ENCODE measurements at regions not wholly inside any gene's neighbourhood (a gene's known extent, or its start where the extent isn't known, plus 50 kb on each side); places are given as distances from the start of the nearest gene placed in this dataset.

DNA sequence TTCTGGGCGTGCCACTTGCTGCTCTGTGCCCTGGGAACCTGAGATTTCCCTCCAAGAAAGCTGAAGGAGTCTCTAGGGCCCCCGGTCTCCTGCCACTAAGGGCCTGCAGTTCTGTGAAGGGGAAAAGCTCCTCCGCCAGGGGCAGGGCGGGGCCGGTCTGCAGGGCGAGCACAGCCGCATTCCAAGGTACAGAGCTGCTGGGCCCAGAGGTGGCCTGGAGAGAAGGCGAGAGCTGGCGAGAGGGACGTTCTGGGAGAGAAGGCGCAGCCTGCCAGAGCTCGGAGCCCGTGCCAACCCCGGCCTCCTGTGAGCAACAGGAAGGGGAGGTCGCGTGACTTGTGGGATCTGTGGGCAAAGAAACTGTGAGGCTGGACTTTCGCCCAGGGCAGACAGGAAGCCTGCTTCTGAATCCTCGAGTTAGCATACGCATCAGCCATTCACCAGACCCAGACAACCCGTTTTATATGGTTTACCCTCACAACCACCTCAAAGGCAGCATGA, 500.4 kb downstream of the SHQ1 start (continued):
- TF ChIP-seq, protein P1, sequence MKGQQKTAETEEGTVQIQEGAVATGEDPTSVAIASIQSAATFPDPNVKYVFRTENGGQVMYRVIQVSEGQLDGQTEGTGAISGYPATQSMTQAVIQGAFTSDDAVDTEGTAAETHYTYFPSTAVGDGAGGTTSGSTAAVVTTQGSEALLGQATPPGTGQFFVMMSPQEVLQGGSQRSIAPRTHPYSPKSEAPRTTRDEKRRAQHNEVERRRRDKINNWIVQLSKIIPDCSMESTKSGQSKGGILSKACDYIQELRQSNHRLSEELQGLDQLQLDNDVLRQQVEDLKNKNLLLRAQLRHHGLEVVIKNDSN (IDR thresholded peaks at IDR 0.05; ENCODE audit: borderline replicate concordance, low read depth), result peak; percentile 62
- TF ChIP-seq, protein P2, sequence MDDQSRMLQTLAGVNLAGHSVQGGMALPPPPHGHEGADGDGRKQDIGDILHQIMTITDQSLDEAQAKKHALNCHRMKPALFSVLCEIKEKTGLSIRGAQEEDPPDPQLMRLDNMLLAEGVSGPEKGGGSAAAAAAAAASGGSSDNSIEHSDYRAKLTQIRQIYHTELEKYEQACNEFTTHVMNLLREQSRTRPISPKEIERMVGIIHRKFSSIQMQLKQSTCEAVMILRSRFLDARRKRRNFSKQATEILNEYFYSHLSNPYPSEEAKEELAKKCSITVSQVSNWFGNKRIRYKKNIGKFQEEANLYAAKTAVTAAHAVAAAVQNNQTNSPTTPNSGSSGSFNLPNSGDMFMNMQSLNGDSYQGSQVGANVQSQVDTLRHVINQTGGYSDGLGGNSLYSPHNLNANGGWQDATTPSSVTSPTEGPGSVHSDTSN (IDR thresholded peaks at IDR 0.05), result peak; percentile 57; the same call in 1 of the 2 replicates
- TF ChIP-seq EP300 (IDR thresholded peaks at IDR 0.05; ENCODE audit: borderline replicate concordance in 1 of 2, low read depth in 1 of 2, low read length in 1 of 2) (peak in 1 of 2 experiments; percentile 57; a peak in 1 of 4 replicates), NFIC (IDR thresholded peaks at IDR 0.05; ENCODE audit: borderline replicate concordance) (peak; percentile 85), TCF12 (IDR thresholded peaks at IDR 0.05) (peak; percentile 82), TEAD4 (IDR thresholded peaks at IDR 0.05; ENCODE audit: borderline replicate concordance, insufficient read depth) (0 out of 2 replicates have a peak, but pooled peaks have one; percentile 16), EZH2phosphoT487 (IDR thresholded peaks at IDR 0.05; ENCODE audit: borderline replicate concordance, low read depth) (no peak), RFX5 (IDR thresholded peaks at IDR 0.05; ENCODE audit: low read length) (no peak)

DNA sequence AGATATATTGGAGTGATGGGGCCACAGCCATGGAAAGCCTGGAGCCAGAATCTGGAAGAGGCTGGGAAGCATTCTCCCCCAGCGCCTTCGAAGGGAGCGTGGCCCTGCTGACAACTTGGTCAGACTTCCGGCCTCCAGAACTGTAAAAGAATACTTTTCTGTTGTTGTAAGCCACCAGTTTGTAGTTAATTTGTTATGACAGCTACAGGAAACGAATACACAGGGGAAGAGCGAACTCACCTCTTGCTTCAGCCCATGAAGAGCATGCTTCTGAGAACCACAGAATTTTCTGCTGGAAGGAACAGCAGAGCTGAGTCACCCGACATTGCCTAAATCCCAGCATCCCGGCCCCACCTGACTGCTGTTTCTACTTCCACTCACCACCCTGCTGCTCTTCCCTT, 501.7 kb downstream of the SHQ1 start:
- Histone ChIP-seq H3K9ac (no peak overlapping the region), H3K79me2 (ENCODE audit: insufficient read depth) (no peaks in the 10 kb centered on the region), H2AFZ (ENCODE audit: low read depth) (no peak overlapping the region), H3K4me1 (ENCODE audit: control insufficient read depth in 1 of 2, insufficient read depth in 2 of 2, low read depth in 1 of 2, low read length in 1 of 2) (peaks cover 2 to 17% of the 10 kb centered on the region in 2 experiments; a peak in 3 of 4 replicates), H3K9me2 (no peaks in the 10 kb centered on the region), H3F3A (replicated peaks; ENCODE audit: insufficient read depth) (peaks cover 28% of the 10 kb centered on the region), H3K4me2 (peak overlapping the region; percentile 58; the same call in 1 of the 2 replicates), H3K36me3 (replicated peaks in 1 of 2; ENCODE audit: control insufficient read depth in 1 of 2, insufficient read depth in 2 of 2, low read length in 1 of 2) (no peaks in the 10 kb centered on the region), H4K20me1 (ENCODE audit: insufficient read depth) (peaks cover 18% of the 10 kb centered on the region; the same call in 1 of the 2 replicates), H3K27ac (ENCODE audit: low read depth in 2 of 2, low read length in 1 of 2) (peak overlapping the region; percentile 43 to 68; a peak in 3 of 4 replicates), H3K9me3 (no peaks in the 10 kb centered on the region), H3K27me3 (ENCODE audit: insufficient read depth) (peaks cover 4% of the 10 kb centered on the region; the same call in 1 of the 2 replicates), H3K4me3 (ENCODE audit: low read depth in 2 of 2, low read length in 1 of 2) (no peak overlapping the region)
- ChIA-PET CTCF (no interaction called here), POLR2A (no interaction called here)
- DNase-seq, result no peak
- 21% methylated on average over 8 of the region's 8 CpGs for WGBS (ENCODE audit: low lambda C conversion rate)
- TF ChIP-seq GABPA (IDR thresholded peaks at IDR 0.05; ENCODE audit: low read depth), result peak; percentile 55
- TF ChIP-seq TEAD4 (IDR thresholded peaks at IDR 0.05; ENCODE audit: borderline replicate concordance, insufficient read depth), result peak; percentile 74; the same call in 1 of the 2 replicates
- TF ChIP-seq CHD2 (IDR thresholded peaks at IDR 0.05; ENCODE audit: low read length, partially characterized antibody), result no peak
- peak; percentile 41; the same call in 1 of the 2 replicates for TF ChIP-seq POLR2AphosphoS5 (IDR thresholded peaks at IDR 0.05; ENCODE audit: low read depth, low read length)
- TF ChIP-seq SMC3 (IDR thresholded peaks at IDR 0.05; ENCODE audit: low read depth, low read length), result no peak
- TF ChIP-seq, protein P3, sequence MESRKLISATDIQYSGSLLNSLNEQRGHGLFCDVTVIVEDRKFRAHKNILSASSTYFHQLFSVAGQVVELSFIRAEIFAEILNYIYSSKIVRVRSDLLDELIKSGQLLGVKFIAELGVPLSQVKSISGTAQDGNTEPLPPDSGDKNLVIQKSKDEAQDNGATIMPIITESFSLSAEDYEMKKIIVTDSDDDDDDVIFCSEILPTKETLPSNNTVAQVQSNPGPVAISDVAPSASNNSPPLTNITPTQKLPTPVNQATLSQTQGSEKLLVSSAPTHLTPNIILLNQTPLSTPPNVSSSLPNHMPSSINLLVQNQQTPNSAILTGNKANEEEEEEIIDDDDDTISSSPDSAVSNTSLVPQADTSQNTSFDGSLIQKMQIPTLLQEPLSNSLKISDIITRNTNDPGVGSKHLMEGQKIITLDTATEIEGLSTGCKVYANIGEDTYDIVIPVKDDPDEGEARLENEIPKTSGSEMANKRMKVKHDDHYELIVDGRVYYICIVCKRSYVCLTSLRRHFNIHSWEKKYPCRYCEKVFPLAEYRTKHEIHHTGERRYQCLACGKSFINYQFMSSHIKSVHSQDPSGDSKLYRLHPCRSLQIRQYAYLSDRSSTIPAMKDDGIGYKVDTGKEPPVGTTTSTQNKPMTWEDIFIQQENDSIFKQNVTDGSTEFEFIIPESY (IDR thresholded peaks at IDR 0.05; ENCODE audit: borderline replicate concordance, low read depth), result peak; percentile 32; the same call in 1 of the 2 replicates
- TF ChIP-seq, protein P4, sequence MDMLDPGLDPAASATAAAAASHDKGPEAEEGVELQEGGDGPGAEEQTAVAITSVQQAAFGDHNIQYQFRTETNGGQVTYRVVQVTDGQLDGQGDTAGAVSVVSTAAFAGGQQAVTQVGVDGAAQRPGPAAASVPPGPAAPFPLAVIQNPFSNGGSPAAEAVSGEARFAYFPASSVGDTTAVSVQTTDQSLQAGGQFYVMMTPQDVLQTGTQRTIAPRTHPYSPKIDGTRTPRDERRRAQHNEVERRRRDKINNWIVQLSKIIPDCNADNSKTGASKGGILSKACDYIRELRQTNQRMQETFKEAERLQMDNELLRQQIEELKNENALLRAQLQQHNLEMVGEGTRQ (IDR thresholded peaks at IDR 0.05; ENCODE audit: borderline replicate concordance, low read depth, low read length), result no peak
- TF ChIP-seq RAD21 (IDR thresholded peaks at IDR 0.05; ENCODE audit: low read length), result no peak
- TF ChIP-seq NFIC (IDR thresholded peaks at IDR 0.05; ENCODE audit: borderline replicate concordance), result peak; percentile 90
- TF ChIP-seq SIN3A (IDR thresholded peaks at IDR 0.05; ENCODE audit: borderline replicate concordance, low read depth, low read length), result no peak
- TF ChIP-seq GATA2 (CRISPR knock-in tag; IDR thresholded peaks at IDR 0.05), result no peak
- peak; percentile 91 for TF ChIP-seq JUND (IDR thresholded peaks at IDR 0.05)
- no peak for TF ChIP-seq NRF1 (IDR thresholded peaks at IDR 0.05; ENCODE audit: low read depth, low read length)
- TF ChIP-seq, protein P2 (IDR thresholded peaks at IDR 0.05), result peak; percentile 98
- TF ChIP-seq, protein P5, sequence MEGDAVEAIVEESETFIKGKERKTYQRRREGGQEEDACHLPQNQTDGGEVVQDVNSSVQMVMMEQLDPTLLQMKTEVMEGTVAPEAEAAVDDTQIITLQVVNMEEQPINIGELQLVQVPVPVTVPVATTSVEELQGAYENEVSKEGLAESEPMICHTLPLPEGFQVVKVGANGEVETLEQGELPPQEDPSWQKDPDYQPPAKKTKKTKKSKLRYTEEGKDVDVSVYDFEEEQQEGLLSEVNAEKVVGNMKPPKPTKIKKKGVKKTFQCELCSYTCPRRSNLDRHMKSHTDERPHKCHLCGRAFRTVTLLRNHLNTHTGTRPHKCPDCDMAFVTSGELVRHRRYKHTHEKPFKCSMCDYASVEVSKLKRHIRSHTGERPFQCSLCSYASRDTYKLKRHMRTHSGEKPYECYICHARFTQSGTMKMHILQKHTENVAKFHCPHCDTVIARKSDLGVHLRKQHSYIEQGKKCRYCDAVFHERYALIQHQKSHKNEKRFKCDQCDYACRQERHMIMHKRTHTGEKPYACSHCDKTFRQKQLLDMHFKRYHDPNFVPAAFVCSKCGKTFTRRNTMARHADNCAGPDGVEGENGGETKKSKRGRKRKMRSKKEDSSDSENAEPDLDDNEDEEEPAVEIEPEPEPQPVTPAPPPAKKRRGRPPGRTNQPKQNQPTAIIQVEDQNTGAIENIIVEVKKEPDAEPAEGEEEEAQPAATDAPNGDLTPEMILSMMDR (IDR thresholded peaks at IDR 0.05), result no peak
- TF ChIP-seq RCOR1 (IDR thresholded peaks at IDR 0.05; ENCODE audit: low read length), result no peak
- TF ChIP-seq, protein P6, sequence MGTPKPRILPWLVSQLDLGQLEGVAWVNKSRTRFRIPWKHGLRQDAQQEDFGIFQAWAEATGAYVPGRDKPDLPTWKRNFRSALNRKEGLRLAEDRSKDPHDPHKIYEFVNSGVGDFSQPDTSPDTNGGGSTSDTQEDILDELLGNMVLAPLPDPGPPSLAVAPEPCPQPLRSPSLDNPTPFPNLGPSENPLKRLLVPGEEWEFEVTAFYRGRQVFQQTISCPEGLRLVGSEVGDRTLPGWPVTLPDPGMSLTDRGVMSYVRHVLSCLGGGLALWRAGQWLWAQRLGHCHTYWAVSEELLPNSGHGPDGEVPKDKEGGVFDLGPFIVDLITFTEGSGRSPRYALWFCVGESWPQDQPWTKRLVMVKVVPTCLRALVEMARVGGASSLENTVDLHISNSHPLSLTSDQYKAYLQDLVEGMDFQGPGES (IDR thresholded peaks at IDR 0.05; ENCODE audit: low read depth, low read length), result no peak
